ENCODE measurements at regions not wholly inside any gene's neighbourhood (a gene's known extent, or its start where the extent isn't known, plus 50 kb on each side); places are given as distances from the start of the nearest gene placed in this dataset.

- no peak for DNase-seq
Measured at GRCh38 chr5:165783024-165783423, 2277.6 kb downstream of the MAT2B start.

- DNase-seq: no peak
Measured at GRCh38 chr5:165786073-165786472, 2280.7 kb downstream of the MAT2B start.

- no peak for DNase-seq
Measured at GRCh38 chr5:165795073-165795472, 2289.7 kb downstream of the MAT2B start.

- no peak for DNase-seq
Measured at GRCh38 chr5:165805756-165806155, 2300.3 kb downstream of the MAT2B start.

- no peak for DNase-seq
Measured at GRCh38 chr5:165808335-165808734, 2302.9 kb downstream of the MAT2B start.

- DNase-seq: no peak
Measured at GRCh38 chr5:165809914-165810313, 2304.5 kb downstream of the MAT2B start.

GRCh38 chr5:165829504-165829903 lies 2324.1 kb downstream of the MAT2B start:
- DNase-seq: no peak

GRCh38 chr5:165834891-165835290 lies 2329.5 kb downstream of the MAT2B start:
- no peak for DNase-seq

- DNase-seq: no peak
Measured at GRCh38 chr5:165836046-165836445, 2330.6 kb downstream of the MAT2B start.

- DNase-seq: no peak
Measured at GRCh38 chr5:165837286-165837685, 2331.9 kb downstream of the MAT2B start.

GRCh38 chr5:165844571-165844970 lies 2339.2 kb downstream of the MAT2B start:
- DNase-seq: no peak

- DNase-seq: no peak
Measured at GRCh38 chr5:165858118-165858517, 2352.7 kb downstream of the MAT2B start.

GRCh38 chr5:165859251-165859650 lies 2353.8 kb downstream of the MAT2B start:
- no peak for DNase-seq

- no peak for DNase-seq
Measured at GRCh38 chr5:165863239-165863638, 2357.8 kb downstream of the MAT2B start.

- DNase-seq: no peak
Measured at GRCh38 chr5:165871291-165871690, 2365.9 kb downstream of the MAT2B start.

- no peak for DNase-seq
Measured at GRCh38 chr5:165874851-165875250, 2369.4 kb downstream of the MAT2B start.

- DNase-seq: no peak
Measured at GRCh38 chr5:165876538-165876937, 2371.1 kb downstream of the MAT2B start.

- no peak for DNase-seq
Measured at GRCh38 chr5:165877475-165877874, 2372.1 kb downstream of the MAT2B start.

GRCh38 chr5:165881259-165881658 lies 2375.8 kb downstream of the MAT2B start:
- DNase-seq: no peak

GRCh38 chr5:165882099-165882498 lies 2376.7 kb downstream of the MAT2B start:
- DNase-seq: no peak

- DNase-seq: no peak
Measured at GRCh38 chr5:165885623-165886350, 2380.4 kb downstream of the MAT2B start.

- no peak for DNase-seq
Measured at GRCh38 chr5:165887147-165887546, 2381.7 kb downstream of the MAT2B start.

- DNase-seq: no peak
Measured at GRCh38 chr5:165892383-165892782, 2387.0 kb downstream of the MAT2B start.

GRCh38 chr5:165894916-165895315 lies 2389.5 kb downstream of the MAT2B start:
- no peak for DNase-seq

- no peak for DNase-seq
Measured at GRCh38 chr5:165903835-165904234, 2387.6 kb upstream of the WWC1 start.
